ENCODE measurements at regions not wholly inside any gene's neighbourhood (a gene's known extent, or its start where the extent isn't known, plus 50 kb on each side); places are given as distances from the start of the nearest gene placed in this dataset.
"Not testable (repeated sequence)": the region's sequence is repeated elsewhere in the genome, so short reads cannot be mapped to it uniquely, and the experiment has no call there.

- H3K79me2 ChIP-seq (ENCODE audit: low read depth); H3K4me3 Mint-ChIP-seq; H4K20me1 ChIP-seq (ENCODE audit: low read depth); H3K27me3 ChIP-seq; H3F3A ChIP-seq (ENCODE audit: low read depth); H3K27ac ChIP-seq; H3K36me3 ChIP-seq; H3K27me3 Mint-ChIP-seq (ENCODE audit: insufficient read depth, low read depth); H2AFZ ChIP-seq (replicated peaks); H3K4me1 Mint-ChIP-seq; H3K9me3 Mint-ChIP-seq; H3K4me1 ChIP-seq; H3K36me3 Mint-ChIP-seq; DNase-seq (ENCODE audit: low spot score); H3K27ac Mint-ChIP-seq; H3K4me3 ChIP-seq; H3K9ac ChIP-seq; H3K4me2 ChIP-seq; H3K9me3 ChIP-seq (ENCODE audit: low read depth): not testable (repeated sequence)
These were observed 130.1 kb downstream of the NPIPA5 start for GRCh38 chr16:15247971-15248370.

GRCh38 chr16:15236674-15237323 is 141.3 kb downstream of the NPIPA5 start:
- H3K36me3 ChIP-seq; H3K36me3 Mint-ChIP-seq; H3K4me1 ChIP-seq; H4K20me1 ChIP-seq (ENCODE audit: low read depth); H3K4me3 ChIP-seq; H3K9me3 Mint-ChIP-seq; H3K4me1 Mint-ChIP-seq; H3K9ac ChIP-seq; H3K4me3 Mint-ChIP-seq; H3K4me2 ChIP-seq; DNase-seq (ENCODE audit: low spot score); H3K27ac Mint-ChIP-seq; H3F3A ChIP-seq (ENCODE audit: low read depth); H3K27ac ChIP-seq; H3K79me2 ChIP-seq (ENCODE audit: low read depth); H2AFZ ChIP-seq (replicated peaks); H3K9me3 ChIP-seq (ENCODE audit: low read depth); H3K27me3 ChIP-seq; H3K27me3 Mint-ChIP-seq (ENCODE audit: insufficient read depth, low read depth): not testable (repeated sequence)

- not testable (repeated sequence) for H2AFZ ChIP-seq (replicated peaks); H3K4me3 ChIP-seq; H3K79me2 ChIP-seq (ENCODE audit: low read depth); H3K36me3 Mint-ChIP-seq; H3K9ac ChIP-seq; H4K20me1 ChIP-seq (ENCODE audit: low read depth); H3K27ac Mint-ChIP-seq; H3K9me3 ChIP-seq (ENCODE audit: low read depth); H3K4me1 ChIP-seq; H3K27me3 Mint-ChIP-seq (ENCODE audit: insufficient read depth, low read depth); H3K4me2 ChIP-seq; H3F3A ChIP-seq (ENCODE audit: low read depth); H3K4me3 Mint-ChIP-seq; H3K27me3 ChIP-seq; DNase-seq (ENCODE audit: low spot score); H3K36me3 ChIP-seq; H3K27ac ChIP-seq; H3K9me3 Mint-ChIP-seq; H3K4me1 Mint-ChIP-seq
These were observed 141.1 kb upstream of the RRN3 start for GRCh38 chr16:15235140-15235539.

- H3K79me2 ChIP-seq (ENCODE audit: low read depth); H2AFZ ChIP-seq (replicated peaks); H3K27ac Mint-ChIP-seq; H3K4me3 Mint-ChIP-seq; H3K36me3 Mint-ChIP-seq; H3K4me1 Mint-ChIP-seq; H3K36me3 ChIP-seq; H3F3A ChIP-seq (ENCODE audit: low read depth); H3K4me3 ChIP-seq; H3K9me3 Mint-ChIP-seq; H3K4me2 ChIP-seq; H3K9ac ChIP-seq; H3K9me3 ChIP-seq (ENCODE audit: low read depth); DNase-seq (ENCODE audit: low spot score); H3K27me3 Mint-ChIP-seq (ENCODE audit: insufficient read depth, low read depth); H3K27ac ChIP-seq; H4K20me1 ChIP-seq (ENCODE audit: low read depth); H3K27me3 ChIP-seq; H3K4me1 ChIP-seq: not testable (repeated sequence)
These were observed 140.6 kb upstream of the RRN3 start for GRCh38 chr16:15234702-15235101.

- DNase-seq (ENCODE audit: low spot score); H3K4me3 ChIP-seq; H3F3A ChIP-seq (ENCODE audit: low read depth); H3K36me3 ChIP-seq; H3K4me2 ChIP-seq; H3K9me3 ChIP-seq (ENCODE audit: low read depth); H3K4me1 ChIP-seq; H3K27ac Mint-ChIP-seq; H3K9ac ChIP-seq; H3K4me1 Mint-ChIP-seq; H3K4me3 Mint-ChIP-seq; H3K79me2 ChIP-seq (ENCODE audit: low read depth); H2AFZ ChIP-seq (replicated peaks); H3K27me3 ChIP-seq; H3K9me3 Mint-ChIP-seq; H4K20me1 ChIP-seq (ENCODE audit: low read depth); H3K27ac ChIP-seq; H3K36me3 Mint-ChIP-seq; H3K27me3 Mint-ChIP-seq (ENCODE audit: insufficient read depth, low read depth): not testable (repeated sequence)
These were observed 136.4 kb upstream of the RRN3 start for GRCh38 chr16:15230432-15230831.

- H3K9me3 Mint-ChIP-seq, H3K9ac ChIP-seq: not testable (repeated sequence)
These were observed 135.6 kb upstream of the RRN3 start for GRCh38 chr16:15229661-15230060.

GRCh38 chr16:15224651-15225050 is 130.6 kb upstream of the RRN3 start:
- H3K27ac ChIP-seq; H3K4me2 ChIP-seq; H3K4me1 Mint-ChIP-seq; H3K4me3 Mint-ChIP-seq; H3K9ac ChIP-seq; H3K27me3 Mint-ChIP-seq (ENCODE audit: insufficient read depth, low read depth); H3K36me3 Mint-ChIP-seq; H3F3A ChIP-seq (ENCODE audit: low read depth); H3K27ac Mint-ChIP-seq; H4K20me1 ChIP-seq (ENCODE audit: low read depth); H3K4me3 ChIP-seq; H3K9me3 ChIP-seq (ENCODE audit: low read depth); H3K9me3 Mint-ChIP-seq; H3K79me2 ChIP-seq (ENCODE audit: low read depth); H3K4me1 ChIP-seq; H3K36me3 ChIP-seq; H3K27me3 ChIP-seq; DNase-seq (ENCODE audit: low spot score); H2AFZ ChIP-seq (replicated peaks): not testable (repeated sequence)

More at GRCh38 chr16:15229661-15230060, 135.6 kb upstream of the RRN3 start:
- not testable (repeated sequence) for H3K4me2 ChIP-seq; H3K27me3 Mint-ChIP-seq (ENCODE audit: insufficient read depth, low read depth); H3K36me3 Mint-ChIP-seq; H2AFZ ChIP-seq (replicated peaks); H4K20me1 ChIP-seq (ENCODE audit: low read depth); H3K36me3 ChIP-seq; H3K4me1 ChIP-seq; H3K9me3 ChIP-seq (ENCODE audit: low read depth); H3K27ac Mint-ChIP-seq; DNase-seq (ENCODE audit: low spot score); H3K4me1 Mint-ChIP-seq; H3K79me2 ChIP-seq (ENCODE audit: low read depth); H3K4me3 Mint-ChIP-seq; H3K27me3 ChIP-seq; H3K27ac ChIP-seq; H3F3A ChIP-seq (ENCODE audit: low read depth); H3K4me3 ChIP-seq

GRCh38 chr16:15223398-15223797 is 129.3 kb upstream of the RRN3 start:
- not testable (repeated sequence) for H3K4me3 Mint-ChIP-seq; H3K4me1 Mint-ChIP-seq; H3K27ac Mint-ChIP-seq; H3K4me2 ChIP-seq; H3K27ac ChIP-seq; H3K36me3 ChIP-seq; H3F3A ChIP-seq (ENCODE audit: low read depth); H3K4me1 ChIP-seq; H3K27me3 Mint-ChIP-seq (ENCODE audit: insufficient read depth, low read depth); H3K9me3 ChIP-seq (ENCODE audit: low read depth); H3K27me3 ChIP-seq; DNase-seq (ENCODE audit: low spot score); H4K20me1 ChIP-seq (ENCODE audit: low read depth); H3K9ac ChIP-seq; H3K36me3 Mint-ChIP-seq; H3K4me3 ChIP-seq; H3K9me3 Mint-ChIP-seq; H3K79me2 ChIP-seq (ENCODE audit: low read depth); H2AFZ ChIP-seq (replicated peaks)
